IMR-90 (cell line): ENCODE measurements at regions not wholly inside any gene's neighbourhood (a gene's known extent, or its start where the extent isn't known, plus 50 kb on each side); places are given as distances from the start of the nearest gene placed in this dataset.

Source experiments
- ATAC-seq: fragments of 200-7000 bp; cut with Tn5 transposase; 2 replicates; pipeline ENCODE4 v1.9.1; 2020; ENCODE audit warnings: low read depth, mild to moderate bottlenecking, moderate library complexity
- BruUV-seq: library from RNA; stranded (reverse); fragments of 400-500 nt; replicated peaks from 2 replicates; lab custom pipeline; 2021; lab: Mats Ljungman, UMichigan
- CTCF ChIA-PET: fragments of 300-600 bp; formaldehyde crosslinking; extraction: SDS; loops from one replicate; lab custom pipeline; 2021; ENCODE audit warnings: antibody characterized with exemption; lab: Yijun Ruan, JAX
- POLR2A ChIA-PET: fragments of 300-600 bp; sonication (Branson Sonifier 250); formaldehyde crosslinking; loops from one replicate; lab custom pipeline; 2022; ENCODE audit warnings: antibody characterized with exemption; ENCODE audit not compliant: unreplicated experiment; lab: Charles Lee
- DNase-seq: peaks from one replicate; pipeline ENCODE4 v3.0.0; 2013
- H2AFZ ChIP-seq: replicated peaks from 2 replicates; pipeline ENCODE3; 2013; ENCODE audit warnings: low read length, mild to moderate bottlenecking; ENCODE audit not compliant: poor library complexity
- H2AK5ac ChIP-seq: 2 replicates; pipeline ENCODE4 v1.6.1; 2013; ENCODE audit warnings: low read depth, low read length, inconsistent platforms
- H2AK9ac ChIP-seq: replicated peaks from 2 replicates; pipeline ENCODE3; 2013; ENCODE audit warnings: mild to moderate bottlenecking, low read depth, low read length, moderate library complexity; ENCODE audit not compliant: poor library complexity
- H2BK120ac ChIP-seq: 2 replicates; pipeline ENCODE4 v1.6.1; 2013; ENCODE audit warnings: low read depth, low read length, inconsistent platforms
- H2BK15ac ChIP-seq: 3 replicates; pipeline ENCODE4 v1.6.1; 2013; ENCODE audit warnings: low read depth, low read length, inconsistent platforms
- H2BK20ac ChIP-seq: 2 replicates; pipeline ENCODE4 v1.6.1; 2013; ENCODE audit warnings: low read depth, mild to moderate bottlenecking, inconsistent platforms, low read length, moderate library complexity
- H2BK5ac ChIP-seq: 2 replicates; pipeline ENCODE4 v1.6.1; 2013; ENCODE audit warnings: mild to moderate bottlenecking, low read depth, low read length, inconsistent platforms; ENCODE audit not compliant: poor library complexity, severe bottlenecking
- H3K14ac ChIP-seq: replicated peaks from 2 replicates; pipeline ENCODE4 v1.6.1; 2013; ENCODE audit warnings: low read depth, low read length, inconsistent platforms
- H3K18ac ChIP-seq: 2 replicates; pipeline ENCODE4 v1.6.1; 2013; ENCODE audit warnings: low read depth, low read length, control low read depth
- H3K23ac ChIP-seq: 2 replicates; pipeline ENCODE4 v1.6.1; 2013; ENCODE audit warnings: low read depth, low read length, inconsistent platforms
- H3K27ac ChIP-seq: 2 replicates; pipeline ENCODE4 v1.5.1; 2013; ENCODE audit warnings: mild to moderate bottlenecking, control low read depth, low read length; ENCODE audit not compliant: insufficient read depth
- H3K27me3 ChIP-seq: 2 replicates; pipeline ENCODE4 v1.6.1; 2013; ENCODE audit warnings: low read length; ENCODE audit not compliant: control insufficient read depth, insufficient read depth
- H3K36me3 ChIP-seq: 2 replicates; pipeline ENCODE4 v1.6.1; 2013; ENCODE audit warnings: low read length, mixed read lengths; ENCODE audit not compliant: control insufficient read depth, insufficient read depth
- H3K4ac ChIP-seq: 2 replicates; pipeline ENCODE4 v1.6.1; 2013; ENCODE audit warnings: low read depth, low read length, inconsistent platforms
- H3K4me1 ChIP-seq: 2 replicates; pipeline ENCODE4 v1.6.1; 2013; ENCODE audit warnings: low read length, mixed read lengths; ENCODE audit not compliant: control insufficient read depth, insufficient read depth
- H3K4me2 ChIP-seq: 2 replicates; pipeline ENCODE4 v1.6.1; 2013; ENCODE audit warnings: low read depth, mild to moderate bottlenecking, control low read depth, low read length, moderate library complexity
- H3K4me3 ChIP-seq: 2 replicates; pipeline ENCODE4 v1.5.1; 2013; ENCODE audit warnings: low read depth, mild to moderate bottlenecking, control low read depth, low read length, moderate library complexity; ENCODE audit not compliant: insufficient read depth
- H3K56ac ChIP-seq: 2 replicates; pipeline ENCODE4 v1.6.1; 2013; ENCODE audit warnings: low read length, inconsistent platforms; ENCODE audit not compliant: insufficient read depth; ENCODE audit errors: extremely low read depth
- H3K79me1 ChIP-seq, 2 experiments: 2 replicates each; pipeline ENCODE4 v1.6.1; 2013; ENCODE audit warnings: low read length in 2 of 2, inconsistent platforms in 1 of 2, low read depth in 1 of 2
- H3K9ac ChIP-seq: 2 replicates; pipeline ENCODE4 v1.6.1; 2013; ENCODE audit warnings: low read depth, low read length, control low read depth
- H3K9me1 ChIP-seq: 2 replicates; pipeline ENCODE4 v1.6.1; 2013; ENCODE audit warnings: low read length, inconsistent platforms; ENCODE audit not compliant: insufficient read depth
- H3K9me3 ChIP-seq: 2 replicates; pipeline ENCODE4 v1.6.1; 2013; ENCODE audit warnings: low read length; ENCODE audit not compliant: control insufficient read depth, insufficient read depth
- H4K20me1 ChIP-seq: 2 replicates; pipeline ENCODE4 v1.6.1; 2013; ENCODE audit warnings: low read length, inconsistent platforms; ENCODE audit not compliant: insufficient read depth
- H4K5ac ChIP-seq: 2 replicates; pipeline ENCODE4 v1.6.1; 2013; ENCODE audit warnings: mild to moderate bottlenecking, low read depth, low read length, control low read depth
- H4K8ac ChIP-seq, 2 experiments: 2 replicates each; pipeline ENCODE4 v1.6.1; 2013; ENCODE audit warnings: low read depth in 2 of 2, low read length in 2 of 2, control low read depth in 1 of 2, inconsistent platforms in 1 of 2
- H4K91ac ChIP-seq: 2 replicates; pipeline ENCODE4 v1.6.1; 2013; ENCODE audit warnings: low read depth, low read length, inconsistent platforms; ENCODE audit not compliant: insufficient read depth
- BHLHE40 ChIP-seq: fragments of 150-350 bp; IDR thresholded peaks from 2 replicates; pipeline ENCODE4 v1.6.1; 2016; ENCODE audit warnings: mild to moderate bottlenecking, low read depth, low read length
- CEBPB ChIP-seq: IDR thresholded peaks from 2 replicates; pipeline ENCODE4 v1.6.1; 2012; ENCODE audit warnings: low read depth, low read length, improper control_type of control experiment
- MAFK ChIP-seq: IDR thresholded peaks from 2 replicates; pipeline ENCODE4 v1.6.1; 2012; ENCODE audit warnings: low read depth, low read length, improper control_type of control experiment
- MAZ ChIP-seq: IDR thresholded peaks from 2 replicates; pipeline ENCODE4 v1.6.1; 2012; ENCODE audit warnings: low read depth, mild to moderate bottlenecking, low read length, improper control_type of control experiment, moderate library complexity, borderline replicate concordance
- POLR2A ChIP-seq: IDR thresholded peaks from 2 replicates; pipeline ENCODE4 v1.6.1; 2012; ENCODE audit warnings: mild to moderate bottlenecking, low read depth, low read length
- WGBS, 2 experiments: methylation state at CpG; one replicate each; pipeline versions ENCODE4 v1.1.5 to v1.1.7; 2013; ENCODE audit warnings: missing lambda C conversion rate in 2 of 2; ENCODE audit not compliant: insufficient read length in 1 of 2; ENCODE audit errors: extremely low coverage in 2 of 2; 5-methylcytosine and 5-hydroxymethylcytosine counted together
- dilution Hi-C: fragments of 300-500 bp; cut with HindIII; formaldehyde crosslinking; loops from one replicate; pipeline ENCODE4 v1.14.3; 2018; ENCODE audit warnings: low sequenced_read_pairs; ENCODE audit not compliant: unreplicated experiment
- in situ Hi-C: fragments of 300-500 bp; cut with MboI; formaldehyde crosslinking; loops from 3 replicates; pipeline ENCODE4 v1.14.3; 2019; ENCODE audit warnings: low sequenced_read_pairs, inconsistent platforms, mixed read lengths
- intact Hi-C: fragments of 100-400 bp; cut with micrococcal nuclease; formaldehyde crosslinking; loops from 2 replicates; pipeline ENCODE4 v1.10.0; 2022
- TF ChIP-seq, protein P1 (sequence below): conservative IDR thresholded peaks from 2 replicates; pipeline ENCODE4 v1.5.1; 2012; ENCODE audit warnings: mild to moderate bottlenecking, low read depth, low read length, improper control_type of control experiment
- TF ChIP-seq, protein P2 (sequence below): fragments of 150-350 bp; IDR thresholded peaks from 2 replicates; pipeline ENCODE4 v1.6.1; 2016; ENCODE audit warnings: low read depth, mild to moderate bottlenecking, low read length, moderate library complexity, borderline replicate concordance

DNA sequence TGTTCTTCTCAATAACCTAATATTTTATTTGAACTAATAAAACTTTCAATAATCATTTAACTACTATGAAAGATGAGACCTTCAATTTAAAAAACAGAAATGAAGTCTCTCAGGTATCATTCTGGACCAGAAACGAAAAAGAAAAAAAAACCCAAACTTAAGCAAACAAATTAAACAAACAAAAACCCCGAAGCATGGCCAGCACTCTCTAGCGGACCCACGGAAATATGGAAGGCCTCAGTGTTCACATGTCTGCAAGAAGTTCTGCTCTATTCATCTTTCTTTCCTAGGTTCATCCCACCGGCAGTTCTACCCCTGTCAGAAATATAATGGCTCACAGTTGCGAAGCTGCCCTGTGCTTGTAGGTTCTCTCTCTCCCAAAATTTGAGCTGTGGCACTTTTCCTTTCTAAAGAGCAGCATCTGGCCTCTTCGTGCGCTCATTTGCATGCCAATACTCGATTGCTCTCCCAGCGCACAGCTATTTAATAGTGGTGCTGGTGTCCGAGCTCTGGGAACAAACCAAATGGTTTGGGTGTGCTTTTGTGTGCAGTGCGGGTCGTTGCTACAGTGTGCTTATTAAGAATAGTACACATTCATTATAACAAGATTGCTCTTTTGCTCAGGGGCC, 129.0 kb upstream of the ZEB2 start:
- no peak overlapping the region for H3K14ac ChIP-seq
- no peaks in the 10 kb centered on the region for H3K79me1 ChIP-seq
- no peaks in the 10 kb centered on the region for H3K9me3 ChIP-seq
- no peaks in the 10 kb centered on the region for H3K36me3 ChIP-seq
- H4K5ac ChIP-seq, result no peak overlapping the region
- intact Hi-C loops (no loop called here), in situ Hi-C loops (no loop called here), dilution Hi-C loops (no loop called here)
- H3K23ac ChIP-seq, result no peak overlapping the region
- WGBS, 2 experiments, result 100% methylated on average over 2 of the region's 13 CpGs; no CpG with 5 or more reads in 1 of the 2 experiments
- H3K56ac ChIP-seq, result no peak overlapping the region
- BruUV-seq, result no TSS peak
- H3K4me2 ChIP-seq, result no peak overlapping the region
- H3K27me3 ChIP-seq, result no peaks in the 10 kb centered on the region
- H3K4ac ChIP-seq, result no peak overlapping the region
- H2BK120ac ChIP-seq, result no peak overlapping the region
- no peaks in the 10 kb centered on the region for H4K20me1 ChIP-seq
- H2AK5ac ChIP-seq, result no peak overlapping the region
- no peak overlapping the region for H4K8ac ChIP-seq
- no peak overlapping the region for H2BK5ac ChIP-seq
- no peak overlapping the region for H3K18ac ChIP-seq
- POLR2A ChIA-PET, result no interaction called here
- H2AFZ ChIP-seq, result no peak overlapping the region
- H3K4me3 ChIP-seq, result no peak overlapping the region
- H2BK20ac ChIP-seq, result no peak overlapping the region
- no peak overlapping the region for H3K9ac ChIP-seq
- H2AK9ac ChIP-seq, result no peak overlapping the region
- no peak for TF ChIP-seq POLR2A
- TF ChIP-seq, protein P1, sequence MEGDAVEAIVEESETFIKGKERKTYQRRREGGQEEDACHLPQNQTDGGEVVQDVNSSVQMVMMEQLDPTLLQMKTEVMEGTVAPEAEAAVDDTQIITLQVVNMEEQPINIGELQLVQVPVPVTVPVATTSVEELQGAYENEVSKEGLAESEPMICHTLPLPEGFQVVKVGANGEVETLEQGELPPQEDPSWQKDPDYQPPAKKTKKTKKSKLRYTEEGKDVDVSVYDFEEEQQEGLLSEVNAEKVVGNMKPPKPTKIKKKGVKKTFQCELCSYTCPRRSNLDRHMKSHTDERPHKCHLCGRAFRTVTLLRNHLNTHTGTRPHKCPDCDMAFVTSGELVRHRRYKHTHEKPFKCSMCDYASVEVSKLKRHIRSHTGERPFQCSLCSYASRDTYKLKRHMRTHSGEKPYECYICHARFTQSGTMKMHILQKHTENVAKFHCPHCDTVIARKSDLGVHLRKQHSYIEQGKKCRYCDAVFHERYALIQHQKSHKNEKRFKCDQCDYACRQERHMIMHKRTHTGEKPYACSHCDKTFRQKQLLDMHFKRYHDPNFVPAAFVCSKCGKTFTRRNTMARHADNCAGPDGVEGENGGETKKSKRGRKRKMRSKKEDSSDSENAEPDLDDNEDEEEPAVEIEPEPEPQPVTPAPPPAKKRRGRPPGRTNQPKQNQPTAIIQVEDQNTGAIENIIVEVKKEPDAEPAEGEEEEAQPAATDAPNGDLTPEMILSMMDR, result no peak
- TF ChIP-seq, protein P2, sequence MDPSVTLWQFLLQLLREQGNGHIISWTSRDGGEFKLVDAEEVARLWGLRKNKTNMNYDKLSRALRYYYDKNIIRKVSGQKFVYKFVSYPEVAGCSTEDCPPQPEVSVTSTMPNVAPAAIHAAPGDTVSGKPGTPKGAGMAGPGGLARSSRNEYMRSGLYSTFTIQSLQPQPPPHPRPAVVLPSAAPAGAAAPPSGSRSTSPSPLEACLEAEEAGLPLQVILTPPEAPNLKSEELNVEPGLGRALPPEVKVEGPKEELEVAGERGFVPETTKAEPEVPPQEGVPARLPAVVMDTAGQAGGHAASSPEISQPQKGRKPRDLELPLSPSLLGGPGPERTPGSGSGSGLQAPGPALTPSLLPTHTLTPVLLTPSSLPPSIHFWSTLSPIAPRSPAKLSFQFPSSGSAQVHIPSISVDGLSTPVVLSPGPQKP, result no peak
- no peak for TF ChIP-seq BHLHE40
- TF ChIP-seq CEBPB, result no peak
- TF ChIP-seq MAZ, result no peak
- TF ChIP-seq MAFK, result no peak
- H3K27ac ChIP-seq, result no peak overlapping the region
- no peaks in the 10 kb centered on the region for H3K4me1 ChIP-seq
- CTCF ChIA-PET, result no interaction called here
- ATAC-seq (no peak), DNase-seq (no peak)
- H4K91ac ChIP-seq, result no peak overlapping the region
- no peaks in the 10 kb centered on the region for H3K9me1 ChIP-seq
- H2BK15ac ChIP-seq, result no peak overlapping the region
